ENCODE measurements at regions not wholly inside any gene's neighbourhood (a gene's known extent, or its start where the extent isn't known, plus 50 kb on each side); places are given as distances from the start of the nearest gene placed in this dataset.
A peak's percentile ranks its signal among the peaks of the same experiment; 100 is the strongest.

DNA sequence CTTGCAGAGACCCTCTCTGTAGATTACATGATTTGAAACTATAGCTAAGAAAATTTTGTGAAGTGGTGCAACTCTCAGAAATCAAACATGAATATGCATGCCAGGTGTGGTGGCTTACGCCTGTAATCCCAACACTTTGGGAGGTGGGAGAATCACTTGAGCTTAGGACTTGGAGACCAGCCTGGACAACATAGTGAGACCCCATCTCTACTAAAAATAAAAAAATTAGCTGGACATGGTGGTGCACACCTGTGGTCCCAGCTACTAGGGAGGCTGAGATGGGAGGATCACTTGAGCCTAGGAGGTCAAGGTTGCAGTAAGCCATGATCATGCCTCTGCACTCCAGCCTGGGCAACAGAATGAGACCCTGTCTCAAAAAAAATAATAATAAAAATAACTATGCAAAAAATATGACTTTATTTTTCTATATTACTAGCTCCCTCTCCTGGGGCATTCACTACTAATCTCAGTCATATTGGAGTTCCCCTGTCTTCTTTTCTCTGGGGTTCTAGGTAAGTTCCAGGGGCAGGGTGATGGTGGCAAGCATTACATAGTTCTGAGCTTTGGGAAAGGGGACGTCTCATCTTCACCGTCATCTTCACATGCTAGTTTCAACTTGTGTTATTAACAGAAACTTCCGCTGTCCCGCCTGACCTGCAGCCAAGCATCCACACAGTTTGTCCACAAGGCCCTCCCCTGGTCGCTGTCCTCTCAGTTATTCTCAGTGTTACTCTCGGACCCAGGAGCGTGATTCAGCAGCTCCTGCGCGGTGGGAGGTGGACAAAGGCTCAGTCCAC, 96.8 kb upstream of the MBOAT2 start (continued):
- TF ChIP-seq, protein P1, sequence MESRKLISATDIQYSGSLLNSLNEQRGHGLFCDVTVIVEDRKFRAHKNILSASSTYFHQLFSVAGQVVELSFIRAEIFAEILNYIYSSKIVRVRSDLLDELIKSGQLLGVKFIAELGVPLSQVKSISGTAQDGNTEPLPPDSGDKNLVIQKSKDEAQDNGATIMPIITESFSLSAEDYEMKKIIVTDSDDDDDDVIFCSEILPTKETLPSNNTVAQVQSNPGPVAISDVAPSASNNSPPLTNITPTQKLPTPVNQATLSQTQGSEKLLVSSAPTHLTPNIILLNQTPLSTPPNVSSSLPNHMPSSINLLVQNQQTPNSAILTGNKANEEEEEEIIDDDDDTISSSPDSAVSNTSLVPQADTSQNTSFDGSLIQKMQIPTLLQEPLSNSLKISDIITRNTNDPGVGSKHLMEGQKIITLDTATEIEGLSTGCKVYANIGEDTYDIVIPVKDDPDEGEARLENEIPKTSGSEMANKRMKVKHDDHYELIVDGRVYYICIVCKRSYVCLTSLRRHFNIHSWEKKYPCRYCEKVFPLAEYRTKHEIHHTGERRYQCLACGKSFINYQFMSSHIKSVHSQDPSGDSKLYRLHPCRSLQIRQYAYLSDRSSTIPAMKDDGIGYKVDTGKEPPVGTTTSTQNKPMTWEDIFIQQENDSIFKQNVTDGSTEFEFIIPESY (IDR thresholded peaks at IDR 0.05) = no peak
- TF ChIP-seq IKZF2 (IDR thresholded peaks at IDR 0.05) = peak; percentile 69 to 72; a peak in 3 of 4 replicates
- peak; percentile 59; the same call in 1 of the 2 replicates for TF ChIP-seq MTA2 (IDR thresholded peaks at IDR 0.05; ENCODE audit: low read depth)
- peak; percentile 40; the same call in 1 of the 2 replicates for TF ChIP-seq CHD2 (IDR thresholded peaks at IDR 0.05; ENCODE audit: borderline replicate concordance, low read depth, low read length)
- TF ChIP-seq DPF2 (IDR thresholded peaks at IDR 0.05) = 0 out of 2 replicates have a peak, but pooled peaks have one; percentile 53
- peak; percentile 89 for TF ChIP-seq RELB (IDR thresholded peaks at IDR 0.05; ENCODE audit: low read depth)
- TF ChIP-seq, protein P2, sequence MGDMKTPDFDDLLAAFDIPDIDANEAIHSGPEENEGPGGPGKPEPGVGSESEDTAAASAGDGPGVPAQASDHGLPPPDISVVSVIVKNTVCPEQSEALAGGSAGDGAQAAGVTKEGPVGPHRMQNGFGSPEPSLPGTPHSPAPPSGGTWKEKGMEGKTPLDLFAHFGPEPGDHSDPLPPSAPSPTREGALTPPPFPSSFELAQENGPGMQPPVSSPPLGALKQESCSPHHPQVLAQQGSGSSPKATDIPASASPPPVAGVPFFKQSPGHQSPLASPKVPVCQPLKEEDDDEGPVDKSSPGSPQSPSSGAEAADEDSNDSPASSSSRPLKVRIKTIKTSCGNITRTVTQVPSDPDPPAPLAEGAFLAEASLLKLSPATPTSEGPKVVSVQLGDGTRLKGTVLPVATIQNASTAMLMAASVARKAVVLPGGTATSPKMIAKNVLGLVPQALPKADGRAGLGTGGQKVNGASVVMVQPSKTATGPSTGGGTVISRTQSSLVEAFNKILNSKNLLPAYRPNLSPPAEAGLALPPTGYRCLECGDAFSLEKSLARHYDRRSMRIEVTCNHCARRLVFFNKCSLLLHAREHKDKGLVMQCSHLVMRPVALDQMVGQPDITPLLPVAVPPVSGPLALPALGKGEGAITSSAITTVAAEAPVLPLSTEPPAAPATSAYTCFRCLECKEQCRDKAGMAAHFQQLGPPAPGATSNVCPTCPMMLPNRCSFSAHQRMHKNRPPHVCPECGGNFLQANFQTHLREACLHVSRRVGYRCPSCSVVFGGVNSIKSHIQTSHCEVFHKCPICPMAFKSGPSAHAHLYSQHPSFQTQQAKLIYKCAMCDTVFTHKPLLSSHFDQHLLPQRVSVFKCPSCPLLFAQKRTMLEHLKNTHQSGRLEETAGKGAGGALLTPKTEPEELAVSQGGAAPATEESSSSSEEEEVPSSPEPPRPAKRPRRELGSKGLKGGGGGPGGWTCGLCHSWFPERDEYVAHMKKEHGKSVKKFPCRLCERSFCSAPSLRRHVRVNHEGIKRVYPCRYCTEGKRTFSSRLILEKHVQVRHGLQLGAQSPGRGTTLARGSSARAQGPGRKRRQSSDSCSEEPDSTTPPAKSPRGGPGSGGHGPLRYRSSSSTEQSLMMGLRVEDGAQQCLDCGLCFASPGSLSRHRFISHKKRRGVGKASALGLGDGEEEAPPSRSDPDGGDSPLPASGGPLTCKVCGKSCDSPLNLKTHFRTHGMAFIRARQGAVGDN (IDR thresholded peaks at IDR 0.05) = 0 out of 2 replicates have a peak, but pooled peaks have one; percentile 22
- peak; percentile 77; the same call in 1 of the 2 replicates for TF ChIP-seq PAX5 (IDR thresholded peaks at IDR 0.05; ENCODE audit: borderline replicate concordance, low read depth, low read length)
- TF ChIP-seq JUNB (IDR thresholded peaks at IDR 0.05) = peak; percentile 86
- peak; percentile 75 for TF ChIP-seq CREB1 (IDR thresholded peaks at IDR 0.05; ENCODE audit: low read depth)
- no peak for TF ChIP-seq ZNF592 (IDR thresholded peaks at IDR 0.05)
